Testis (tissue), 2 donors: ENCODE measurements at regions not wholly inside any gene's neighbourhood (a gene's known extent, or its start where the extent isn't known, plus 50 kb on each side); places are given as distances from the start of the nearest gene placed in this dataset.

Experiments
- DNase-seq: peaks from one replicate; pipeline ENCODE4 v3.0.0-alpha.2; 2019
- H3K27ac ChIP-seq, 2 donors: fragments of 200-600 bp; sonication (generic); one replicate each; pipeline ENCODE4 v1.5.1; 2019
- H3K27me3 ChIP-seq: fragments of 200-600 bp; sonication (generic); one replicate; pipeline ENCODE4 v1.5.1; 2019
- H3K36me3 ChIP-seq: fragments of 200-600 bp; sonication (generic); one replicate; pipeline ENCODE4 v1.5.1; 2017; ENCODE audit warnings: low read depth; ENCODE audit errors: missing control alignments
- H3K4me1 ChIP-seq: fragments of 200-600 bp; sonication (generic); one replicate; pipeline ENCODE4 v1.5.1; 2019
- H3K4me3 ChIP-seq, 2 donors: fragments of 200-600 bp; sonication (generic); one replicate each; pipeline ENCODE4 v1.5.1; 2017 to 2019
- H3K9me3 ChIP-seq: fragments of 200-600 bp; sonication (generic); one replicate; pipeline ENCODE4 v1.5.1; 2017
- POLR2A ChIP-seq: fragments of 450-650 bp; IDR thresholded peaks from one replicate; pipeline ENCODE4 v1.6.1; 2017; ENCODE audit warnings: antibody characterized with exemption, mild to moderate bottlenecking, moderate library complexity
- WGBS, 2 donors: methylation state at CpG; one replicate each; pipeline ENCODE4 v1.1.5; 2018; 5-methylcytosine and 5-hydroxymethylcytosine counted together
- intact Hi-C: fragments of 100-400 bp; cut with DNase I; formaldehyde crosslinking; loops from one replicate; pipeline ENCODE4 v1.15.1; 2023; ENCODE audit warnings: low total_unique reads
- TF ChIP-seq, protein P1 (sequence below), 3 experiments: fragments of 450-650 bp in 2 of 3; fragments of 200-600 bp in 1 of 3; sonication (generic) in 1 of 3; IDR thresholded peaks; one replicate each; pipeline ENCODE4 v1.5.1; 2016 to 2019; ENCODE audit warnings: antibody characterized with exemption in 3 of 3, mild to moderate bottlenecking in 2 of 3, moderate library complexity in 1 of 3

DNA sequence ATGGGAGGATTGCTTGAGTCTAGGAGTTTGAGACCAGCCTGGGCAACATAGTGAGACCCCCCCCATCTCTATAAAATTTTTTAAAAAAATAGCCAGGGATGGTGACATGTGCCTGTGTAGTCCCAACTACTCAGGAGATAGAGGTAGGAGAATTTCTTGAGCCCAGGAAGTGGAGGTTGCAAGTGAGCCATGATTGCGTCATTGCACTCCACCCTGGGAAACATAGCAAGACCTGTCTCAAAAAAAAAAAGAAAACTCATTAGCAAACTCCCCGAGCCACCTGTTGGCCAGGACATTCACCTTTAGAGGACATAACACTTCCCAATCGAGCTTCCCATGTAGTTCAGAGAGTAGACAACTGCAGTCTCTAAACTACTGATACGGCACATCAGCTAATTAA is 274.2 kb downstream of the ABCC12 start:
- H3K27me3 ChIP-seq: no peaks in the 10 kb centered on the region
- no peaks in the 10 kb centered on the region for H3K36me3 ChIP-seq
- no peak for TF ChIP-seq POLR2A
- TF ChIP-seq, protein P1, sequence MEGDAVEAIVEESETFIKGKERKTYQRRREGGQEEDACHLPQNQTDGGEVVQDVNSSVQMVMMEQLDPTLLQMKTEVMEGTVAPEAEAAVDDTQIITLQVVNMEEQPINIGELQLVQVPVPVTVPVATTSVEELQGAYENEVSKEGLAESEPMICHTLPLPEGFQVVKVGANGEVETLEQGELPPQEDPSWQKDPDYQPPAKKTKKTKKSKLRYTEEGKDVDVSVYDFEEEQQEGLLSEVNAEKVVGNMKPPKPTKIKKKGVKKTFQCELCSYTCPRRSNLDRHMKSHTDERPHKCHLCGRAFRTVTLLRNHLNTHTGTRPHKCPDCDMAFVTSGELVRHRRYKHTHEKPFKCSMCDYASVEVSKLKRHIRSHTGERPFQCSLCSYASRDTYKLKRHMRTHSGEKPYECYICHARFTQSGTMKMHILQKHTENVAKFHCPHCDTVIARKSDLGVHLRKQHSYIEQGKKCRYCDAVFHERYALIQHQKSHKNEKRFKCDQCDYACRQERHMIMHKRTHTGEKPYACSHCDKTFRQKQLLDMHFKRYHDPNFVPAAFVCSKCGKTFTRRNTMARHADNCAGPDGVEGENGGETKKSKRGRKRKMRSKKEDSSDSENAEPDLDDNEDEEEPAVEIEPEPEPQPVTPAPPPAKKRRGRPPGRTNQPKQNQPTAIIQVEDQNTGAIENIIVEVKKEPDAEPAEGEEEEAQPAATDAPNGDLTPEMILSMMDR (IDR thresholded peaks at IDR 0.05): no peak
- no peak for DNase-seq
- H3K27ac ChIP-seq: no peak overlapping the region
- 88 to 94% methylated on average over 4 of the region's 4 CpGs for WGBS, 2 donors
- H3K4me3 ChIP-seq: no peak overlapping the region
- no peaks in the 10 kb centered on the region for H3K9me3 ChIP-seq
- H3K4me1 ChIP-seq: no peaks in the 10 kb centered on the region
- intact Hi-C loops: no loop called here

DNA sequence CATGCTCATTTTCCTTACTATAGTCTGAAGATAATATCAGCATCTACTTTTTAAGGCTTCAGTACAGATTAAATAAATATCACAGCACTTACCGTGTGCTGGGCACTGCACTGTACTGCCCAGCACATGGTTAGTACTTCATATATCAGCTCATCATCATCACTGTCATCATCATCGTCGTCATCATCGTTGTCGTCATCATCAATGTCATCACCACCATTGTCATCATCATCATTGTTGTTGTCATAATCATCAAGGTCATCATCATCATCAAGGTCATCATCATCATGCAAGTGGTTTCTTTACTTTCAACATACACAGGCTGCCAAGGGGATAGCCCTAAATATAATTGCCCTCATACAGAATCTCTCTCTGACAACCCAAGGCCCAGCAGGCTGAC is 275.1 kb downstream of the ABCC12 start:
- no peak for DNase-seq
- intact Hi-C loops: no loop called here
- Histone ChIP-seq H3K4me1 (no peaks in the 10 kb centered on the region), H3K27ac (no peak overlapping the region), H3K9me3 (no peaks in the 10 kb centered on the region), H3K36me3 (no peaks in the 10 kb centered on the region), H3K4me3 (no peak overlapping the region), H3K27me3 (no peaks in the 10 kb centered on the region)
- TF ChIP-seq POLR2A: no peak
- TF ChIP-seq, protein P1 (IDR thresholded peaks at IDR 0.05): no peak
- WGBS, 2 donors: 96 to 98% methylated on average over 5 of the region's 5 CpGs

DNA sequence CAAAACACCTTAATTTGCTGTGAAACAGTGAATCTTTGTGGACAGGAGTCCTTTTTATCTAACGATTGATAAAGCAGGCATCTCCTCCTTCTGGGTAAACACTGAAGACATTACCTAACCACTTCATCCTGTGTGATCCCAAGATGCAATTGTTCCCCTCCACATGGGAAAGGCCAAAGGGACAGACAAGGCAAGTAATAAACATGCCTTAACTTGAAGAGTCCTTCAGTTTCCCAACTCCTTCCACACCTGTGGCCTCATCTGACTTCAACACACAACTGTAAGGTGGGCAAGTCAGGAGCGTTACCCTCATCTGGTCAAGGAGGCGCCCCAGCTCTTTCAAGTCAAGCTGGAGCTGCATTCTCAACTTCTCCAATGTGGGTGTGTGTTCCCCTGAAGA is 278.6 kb downstream of the ABCC12 start:
- intact Hi-C loops: no loop called here
- H3K4me3 ChIP-seq: no peak overlapping the region
- 76 to 81% methylated on average over 3 of the region's 3 CpGs for WGBS, 2 donors
- TF ChIP-seq, protein P1 (IDR thresholded peaks at IDR 0.05): no peak
- no peak for TF ChIP-seq POLR2A
- no peaks in the 10 kb centered on the region for H3K4me1 ChIP-seq
- no peaks in the 10 kb centered on the region for H3K9me3 ChIP-seq
- DNase-seq: no peak
- no peak overlapping the region for H3K27ac ChIP-seq
- H3K27me3 ChIP-seq: no peaks in the 10 kb centered on the region
- H3K36me3 ChIP-seq: no peaks in the 10 kb centered on the region

DNA sequence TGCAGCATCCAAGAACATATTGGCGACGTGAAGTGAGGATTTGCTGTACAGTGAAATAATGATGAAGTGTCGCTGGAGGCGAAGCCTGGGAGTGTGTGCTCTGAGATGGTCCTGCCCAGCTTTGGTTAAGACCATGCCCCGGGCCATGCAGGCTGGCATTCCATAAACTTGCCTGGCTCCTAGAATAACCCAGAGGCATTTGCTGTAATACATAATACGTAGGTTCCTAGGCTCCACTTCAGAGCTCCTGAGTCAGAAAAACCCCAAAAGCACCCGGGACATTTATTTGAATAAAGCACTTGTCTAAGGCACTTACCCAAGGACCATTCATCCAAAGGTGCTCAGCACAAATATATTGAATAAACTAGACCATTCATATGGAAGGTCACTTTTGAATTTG is 279.3 kb downstream of the ABCC12 start:
- Histone ChIP-seq H3K4me3 (no peak overlapping the region), H3K4me1 (no peaks in the 10 kb centered on the region), H3K9me3 (no peaks in the 10 kb centered on the region), H3K27ac (no peak overlapping the region), H3K36me3 (no peaks in the 10 kb centered on the region), H3K27me3 (no peaks in the 10 kb centered on the region)
- no peak for DNase-seq
- intact Hi-C loops: no loop called here
- WGBS, 2 donors: 87 to 92% methylated on average over 7 of the region's 7 CpGs
- TF ChIP-seq, protein P1 (IDR thresholded peaks at IDR 0.05): no peak
- no peak for TF ChIP-seq POLR2A

DNA sequence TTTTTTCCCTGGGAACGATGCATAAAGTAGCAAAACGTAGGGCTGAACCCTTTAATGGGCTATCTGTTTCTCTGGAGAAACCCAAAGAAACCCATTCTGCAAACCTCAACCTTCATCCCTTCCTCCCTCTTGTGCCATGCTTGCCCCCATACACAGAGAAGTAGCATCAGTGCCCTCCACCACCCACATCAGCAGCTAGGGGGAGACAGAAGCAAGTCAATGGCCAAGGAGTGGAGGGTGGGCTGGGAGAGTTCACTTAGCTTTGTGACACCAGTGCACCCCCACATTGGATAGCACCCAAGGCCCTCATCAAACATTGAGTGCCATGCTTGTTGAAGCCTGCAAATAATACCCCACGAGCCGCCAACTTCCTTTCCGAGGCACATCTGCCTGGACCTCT is 282.4 kb downstream of the ABCC12 start:
- 77 to 87% methylated on average over 5 of the region's 5 CpGs for WGBS, 2 donors
- Histone ChIP-seq H3K4me1 (no peaks in the 10 kb centered on the region), H3K27ac (no peak overlapping the region), H3K36me3 (no peaks in the 10 kb centered on the region), H3K27me3 (no peaks in the 10 kb centered on the region), H3K4me3 (no peak overlapping the region), H3K9me3 (no peaks in the 10 kb centered on the region)
- DNase-seq: no peak
- intact Hi-C loops: no loop called here
- TF ChIP-seq POLR2A: no peak
- TF ChIP-seq, protein P1 (IDR thresholded peaks at IDR 0.05): no peak
